Nucleus accumbens (tissue), 56 donors: ENCODE measurements at regions not wholly inside any gene's neighbourhood (a gene's known extent, or its start where the extent isn't known, plus 50 kb on each side); places are given as distances from the start of the nearest gene placed in this dataset.

Experiments
- DNase-seq, 56 donors: peaks; one replicate each; lab custom pipeline; 2025; lab: John Stamatoyannopoulos, UW

DNA sequence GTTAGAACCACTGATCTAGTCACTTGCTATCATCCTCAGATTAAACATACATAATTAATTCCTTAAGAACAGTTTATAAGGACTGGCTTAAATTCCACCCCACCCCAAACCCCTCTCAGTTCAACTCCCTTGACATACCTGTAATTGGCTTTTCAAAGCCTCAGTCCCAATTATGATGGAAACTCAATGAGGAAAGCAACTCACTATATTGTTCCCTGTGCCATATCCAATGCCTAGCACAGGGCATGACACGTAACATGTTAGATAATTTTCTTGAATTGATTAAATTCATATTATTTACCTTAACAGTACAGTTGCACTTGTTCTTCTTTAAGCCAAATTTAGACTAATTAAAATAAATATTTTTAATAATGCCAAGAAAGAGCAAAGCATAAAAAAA lies 465.1 kb upstream of the CHAC2 start:
- no peak for DNase-seq

DNA sequence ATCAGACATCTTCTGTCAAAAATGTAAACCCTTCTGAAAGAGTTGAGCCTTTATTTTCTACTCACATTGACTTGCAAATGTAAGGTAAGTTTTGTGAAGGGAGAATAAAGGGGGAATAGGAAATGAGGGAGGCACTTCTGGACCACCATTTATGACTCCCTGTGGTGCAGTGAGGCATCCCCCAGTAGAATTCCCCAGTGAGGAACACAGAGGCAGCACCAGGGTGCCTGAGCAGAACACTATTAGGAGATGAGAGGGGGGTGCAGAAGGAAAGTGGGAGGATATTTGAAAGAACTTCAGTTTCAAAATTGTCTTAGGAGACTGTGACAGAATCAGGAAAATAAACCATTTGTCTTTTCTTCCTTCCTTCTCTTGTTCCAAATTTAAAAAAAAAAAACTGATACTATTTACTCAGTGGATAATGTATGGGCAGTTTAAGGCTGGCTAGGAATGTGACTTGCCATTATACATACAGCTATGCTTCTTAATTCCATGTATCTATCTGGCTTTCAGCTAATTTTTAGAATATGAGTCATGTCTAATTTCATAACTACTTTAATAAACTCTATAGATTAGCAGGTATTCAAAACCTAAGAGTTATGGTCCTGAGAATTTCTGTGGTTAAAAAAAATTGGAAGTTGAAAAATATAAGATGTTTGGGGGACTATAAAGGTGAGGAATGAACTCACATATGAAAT lies 478.1 kb upstream of the CHAC2 start:
- DNase-seq, result peak in 1 of 56 donors; percentile 1

DNA sequence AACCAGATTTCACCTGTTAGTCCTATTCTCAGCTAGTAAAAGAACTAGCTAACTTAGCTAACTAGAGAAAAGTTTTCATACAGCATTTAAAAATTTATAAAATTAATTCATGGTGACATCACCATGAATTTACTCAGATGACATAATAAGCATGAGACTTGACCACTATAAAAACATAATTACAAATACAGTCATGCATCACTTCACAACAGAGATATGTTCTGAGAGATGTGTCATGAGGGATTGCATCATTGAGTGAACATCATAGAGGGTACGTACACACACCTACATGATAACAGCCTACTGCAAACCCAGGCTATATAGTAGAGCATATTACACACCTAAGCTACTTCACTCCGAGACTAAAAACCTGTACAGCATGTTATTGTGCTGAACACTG lies 481.3 kb upstream of the CHAC2 start:
- DNase-seq, result no peak

DNA sequence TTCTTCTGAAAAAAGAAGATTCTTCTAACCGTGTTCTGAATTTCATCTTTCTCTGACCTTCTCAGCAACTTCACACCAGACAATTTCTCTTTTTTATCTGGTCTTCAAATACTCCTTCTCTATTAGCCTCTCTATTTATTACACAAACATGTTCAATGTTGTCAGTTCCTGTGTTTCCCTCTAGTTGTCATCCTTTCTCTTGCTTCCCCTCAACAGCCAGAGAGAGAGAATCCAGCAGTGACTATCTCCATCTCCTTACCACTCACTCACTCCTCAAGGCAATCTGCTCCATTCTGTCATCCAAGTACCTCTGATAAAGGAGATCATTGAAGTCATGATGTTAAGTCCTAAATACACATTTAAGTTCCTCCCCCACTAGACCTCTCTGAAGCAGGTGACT lies 491.9 kb upstream of the CHAC2 start:
- no peak for DNase-seq

DNA sequence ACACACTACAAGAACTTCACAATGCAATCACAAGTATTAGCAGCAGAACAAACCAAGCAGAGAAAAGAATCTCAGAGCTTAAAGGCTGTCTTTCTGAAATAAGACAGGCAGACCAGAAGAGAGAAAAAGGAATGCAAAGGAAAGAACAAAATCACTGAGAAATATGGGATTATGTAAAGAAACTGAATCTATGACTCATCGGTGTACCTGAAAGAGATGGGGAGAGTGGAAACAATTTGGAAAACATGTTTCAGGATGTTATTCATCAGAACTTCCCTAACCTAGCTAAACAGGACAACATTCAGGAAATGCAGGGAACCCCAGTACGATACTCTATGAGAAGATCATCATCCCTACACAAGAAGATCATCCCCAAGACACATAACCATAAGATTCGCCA lies 499.0 kb upstream of the CHAC2 start:
- no peak for DNase-seq

DNA sequence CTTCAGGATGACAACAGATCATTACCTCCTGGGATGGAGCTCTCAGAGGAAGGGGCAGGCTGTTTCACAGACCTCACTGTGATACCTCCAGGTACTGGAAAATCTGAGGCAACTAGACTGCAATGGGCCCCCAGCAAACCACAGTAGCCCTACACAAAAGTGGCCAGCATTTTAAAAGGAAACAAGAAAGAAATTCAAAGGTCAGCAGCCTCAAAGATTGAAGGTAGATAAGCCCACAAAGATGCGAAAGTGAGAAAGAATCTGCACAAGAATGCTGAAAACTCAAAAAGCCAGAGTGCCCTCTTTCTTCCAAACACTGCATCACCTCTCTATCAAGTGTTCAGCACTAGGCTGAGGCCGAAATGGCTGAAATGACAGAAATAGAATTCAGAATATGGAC lies 499.5 kb upstream of the CHAC2 start:
- no peak for DNase-seq

DNA sequence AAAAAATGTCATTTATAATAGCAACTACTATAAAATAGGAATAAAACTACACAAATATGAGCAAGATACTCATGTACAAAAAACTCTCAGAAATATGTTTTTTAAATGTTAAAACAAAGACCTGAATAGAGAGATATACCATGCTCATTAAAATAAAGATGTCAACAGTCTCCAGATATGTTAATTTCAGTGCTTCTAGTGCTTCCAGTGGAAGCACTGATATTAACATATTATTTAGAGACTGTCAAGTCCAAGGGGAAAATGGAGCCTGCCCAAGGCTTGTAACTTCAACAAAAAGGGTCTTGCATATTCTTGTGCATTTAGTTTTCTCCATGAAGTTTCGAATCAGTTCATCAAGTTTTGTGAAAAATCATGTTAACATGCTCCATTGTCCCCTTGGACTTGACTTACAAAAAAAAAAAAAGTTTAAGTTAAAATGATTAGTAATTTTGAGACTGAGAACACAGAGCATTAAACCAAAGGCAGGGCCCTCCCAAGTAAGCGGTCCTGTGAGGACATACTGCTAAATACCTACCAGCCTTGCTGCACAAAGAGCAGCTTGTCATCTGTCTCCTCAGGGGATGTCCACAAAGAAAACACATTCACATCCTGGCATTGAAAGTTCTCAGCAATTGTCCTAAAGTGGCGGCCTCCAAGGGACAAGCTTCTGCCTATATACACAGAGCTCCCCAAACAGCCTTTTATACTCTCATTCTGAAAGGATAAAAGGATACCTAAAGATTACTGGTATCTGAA lies 501.9 kb upstream of the CHAC2 start:
- no peak for DNase-seq

DNA sequence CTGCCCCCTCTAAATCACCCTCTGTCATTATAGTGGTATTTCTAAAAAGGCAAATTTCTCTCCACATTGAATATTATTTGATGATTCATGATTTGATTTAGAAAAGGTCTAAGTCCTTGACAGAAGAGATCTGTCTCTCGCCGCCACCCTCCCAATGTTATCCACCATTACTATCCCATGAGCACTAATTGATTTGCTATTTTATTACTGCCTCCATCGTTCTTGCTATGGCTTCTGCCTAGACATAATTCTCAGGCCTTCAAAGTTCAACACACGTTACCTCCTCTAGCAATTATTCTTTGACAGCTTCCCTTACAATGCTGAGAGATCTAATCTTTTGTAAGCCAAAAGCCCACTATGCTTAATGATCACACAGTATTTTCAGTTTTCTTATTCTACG lies 507.0 kb upstream of the CHAC2 start:
- no peak for DNase-seq

DNA sequence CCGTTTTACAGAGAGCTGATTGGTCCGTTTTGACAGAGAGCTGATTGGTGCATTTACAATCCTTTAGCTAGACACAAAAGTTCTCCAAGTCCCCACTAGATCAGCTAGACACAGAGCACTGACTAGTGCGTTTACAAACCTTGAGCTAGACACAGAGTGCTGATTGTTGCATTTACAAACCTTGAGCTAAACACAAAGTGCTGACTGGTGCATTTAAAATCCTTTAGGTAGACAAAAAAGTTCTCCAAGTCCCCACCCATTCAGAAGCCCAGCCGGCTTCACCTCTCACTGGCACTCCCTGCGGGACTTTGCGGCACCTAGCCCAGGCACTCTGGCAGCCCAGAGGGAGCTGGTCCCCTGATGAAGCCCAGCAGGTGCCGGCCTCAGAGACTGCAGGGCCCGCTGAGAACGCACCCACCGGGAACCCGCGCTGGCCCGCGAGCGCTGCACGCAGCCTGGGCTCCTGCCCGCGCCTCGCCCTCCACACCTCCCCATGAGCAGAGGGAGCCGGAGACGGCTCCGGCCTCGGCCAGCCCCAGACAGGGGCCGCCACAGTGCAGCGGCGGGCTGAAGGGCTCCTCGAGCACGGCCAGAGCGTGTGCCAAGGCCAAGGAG lies 508.1 kb upstream of the CHAC2 start:
- no peak for DNase-seq

DNA sequence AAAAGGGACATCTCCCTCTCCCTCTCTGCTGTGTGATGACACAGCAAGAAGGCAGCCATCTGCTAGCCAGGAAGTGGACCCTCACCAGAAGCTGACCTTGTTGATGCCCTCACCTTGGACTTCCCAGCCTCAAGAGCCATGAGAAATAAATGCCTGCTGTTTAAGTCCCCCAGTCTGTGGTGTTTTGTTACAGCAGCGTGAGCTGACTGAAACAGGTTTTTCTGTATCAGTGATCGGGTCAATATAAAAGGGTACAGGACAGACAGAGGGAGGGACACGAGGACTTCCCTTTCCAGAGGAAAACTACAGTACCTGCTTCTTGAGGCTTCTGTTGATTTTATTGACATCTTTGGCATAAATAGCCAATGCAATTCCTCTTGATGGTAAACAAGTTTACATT lies 510.3 kb upstream of the CHAC2 start:
- DNase-seq, result no peak

DNA sequence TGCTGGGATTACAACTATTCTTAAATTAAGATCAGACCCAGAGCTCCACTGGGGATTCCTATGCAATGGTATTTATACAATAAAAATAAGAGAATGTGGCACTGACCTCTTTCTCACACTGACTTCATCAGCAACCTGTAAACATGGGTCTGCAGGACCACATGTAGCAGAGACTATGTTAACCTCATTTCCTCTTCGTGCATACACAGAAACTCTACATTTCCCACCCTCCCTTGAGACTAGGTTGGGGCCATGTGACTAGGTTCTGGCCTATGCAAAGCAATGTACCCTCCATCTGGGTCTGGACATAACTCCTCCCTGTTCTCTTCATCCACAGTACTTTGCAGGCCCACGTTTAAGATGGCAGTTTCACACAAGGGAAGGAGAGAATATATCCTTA lies 514.4 kb upstream of the CHAC2 start:
- no peak for DNase-seq

DNA sequence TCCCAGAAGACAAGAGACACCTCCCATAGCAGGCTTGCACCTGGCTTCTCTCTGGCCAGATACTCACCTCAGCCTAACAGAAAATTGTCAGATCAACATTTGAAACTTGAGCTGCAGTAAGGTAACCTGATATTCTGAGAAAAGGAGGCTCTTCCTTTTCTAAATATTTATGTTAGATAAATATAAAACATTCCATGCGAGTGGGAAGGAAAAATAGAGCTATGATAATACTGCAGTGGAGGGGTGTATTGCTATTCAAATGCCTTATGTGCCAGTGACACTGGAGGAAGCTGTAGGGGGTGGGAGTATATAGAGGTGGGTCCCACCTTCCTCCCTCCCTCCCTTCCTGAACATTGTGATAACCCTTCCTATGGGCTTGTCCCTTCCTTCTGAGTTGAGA lies 515.5 kb upstream of the CHAC2 start:
- DNase-seq, result no peak

DNA sequence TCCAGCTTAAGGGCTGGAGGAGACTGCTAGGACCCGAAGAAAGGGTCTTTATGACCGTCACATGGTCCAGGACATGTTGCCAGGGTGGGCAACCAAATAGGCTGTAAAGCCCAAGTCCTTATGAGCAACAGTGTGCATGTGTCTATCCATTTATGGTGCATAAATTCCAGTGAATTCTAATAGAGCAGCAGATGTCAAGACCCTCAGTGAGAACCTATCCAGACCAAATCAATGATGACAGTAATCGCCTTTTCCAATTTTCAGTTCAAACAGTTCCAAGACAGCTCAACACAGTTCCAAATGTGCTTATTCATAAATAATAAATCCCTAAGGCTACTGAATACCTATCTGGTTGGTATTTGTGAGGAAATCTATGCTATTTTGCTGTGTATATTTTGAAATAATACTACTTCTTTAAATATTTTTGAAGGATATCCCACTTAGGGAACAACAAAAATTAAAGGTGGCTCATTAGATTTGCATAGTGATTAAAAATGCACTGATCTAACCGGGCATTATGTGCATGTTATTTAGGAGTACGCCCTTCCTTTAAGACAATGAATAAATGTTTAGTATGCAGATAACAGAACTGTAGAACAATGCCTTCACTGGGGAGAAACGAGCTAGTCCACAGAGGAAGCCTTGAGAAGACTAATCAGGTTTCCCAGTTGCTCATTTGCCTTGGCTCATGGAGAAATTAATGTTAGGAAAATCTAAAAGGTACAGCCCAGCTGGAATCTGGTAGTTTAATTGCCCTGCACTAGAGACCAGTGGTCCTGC lies 519.5 kb upstream of the CHAC2 start:
- DNase-seq, result no peak

DNA sequence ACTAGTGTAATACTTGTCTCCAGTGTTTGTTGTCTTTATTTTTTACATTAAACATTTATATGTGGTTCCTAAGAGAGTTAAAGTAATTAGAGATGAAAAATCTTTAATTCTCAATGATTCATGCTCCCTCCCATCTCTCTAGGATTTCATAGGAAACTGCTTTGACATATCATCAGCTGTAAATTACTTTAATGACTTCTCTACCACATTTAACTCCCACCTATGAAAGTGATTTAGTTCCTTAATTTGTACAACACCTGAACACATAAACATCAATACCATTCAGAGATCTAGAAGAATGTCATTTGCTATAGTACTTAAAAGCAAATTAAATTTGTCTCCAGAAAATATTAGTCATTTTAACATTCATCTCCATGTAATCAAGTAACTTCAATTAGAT lies 524.2 kb upstream of the CHAC2 start:
- DNase-seq, result no peak

DNA sequence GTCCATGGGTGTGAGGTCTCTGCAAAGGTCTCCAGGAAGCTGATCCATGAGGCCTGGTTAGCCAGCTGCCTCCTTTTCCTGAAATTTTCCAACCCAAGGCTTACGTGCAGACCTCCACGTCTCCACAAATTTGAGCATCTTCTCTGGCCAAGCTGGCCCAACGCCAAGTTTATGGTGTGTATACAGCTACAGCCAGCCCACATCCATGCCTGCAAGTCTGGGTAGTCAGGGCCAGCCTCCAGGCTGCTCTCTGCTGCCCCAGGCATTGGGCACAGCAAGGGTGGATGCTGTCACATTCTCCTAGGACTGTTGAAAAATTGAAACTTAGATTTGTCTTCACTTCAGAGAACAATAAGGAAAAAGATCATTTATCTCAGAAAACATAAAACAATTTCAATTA lies 525.5 kb upstream of the CHAC2 start:
- DNase-seq, result no peak

DNA sequence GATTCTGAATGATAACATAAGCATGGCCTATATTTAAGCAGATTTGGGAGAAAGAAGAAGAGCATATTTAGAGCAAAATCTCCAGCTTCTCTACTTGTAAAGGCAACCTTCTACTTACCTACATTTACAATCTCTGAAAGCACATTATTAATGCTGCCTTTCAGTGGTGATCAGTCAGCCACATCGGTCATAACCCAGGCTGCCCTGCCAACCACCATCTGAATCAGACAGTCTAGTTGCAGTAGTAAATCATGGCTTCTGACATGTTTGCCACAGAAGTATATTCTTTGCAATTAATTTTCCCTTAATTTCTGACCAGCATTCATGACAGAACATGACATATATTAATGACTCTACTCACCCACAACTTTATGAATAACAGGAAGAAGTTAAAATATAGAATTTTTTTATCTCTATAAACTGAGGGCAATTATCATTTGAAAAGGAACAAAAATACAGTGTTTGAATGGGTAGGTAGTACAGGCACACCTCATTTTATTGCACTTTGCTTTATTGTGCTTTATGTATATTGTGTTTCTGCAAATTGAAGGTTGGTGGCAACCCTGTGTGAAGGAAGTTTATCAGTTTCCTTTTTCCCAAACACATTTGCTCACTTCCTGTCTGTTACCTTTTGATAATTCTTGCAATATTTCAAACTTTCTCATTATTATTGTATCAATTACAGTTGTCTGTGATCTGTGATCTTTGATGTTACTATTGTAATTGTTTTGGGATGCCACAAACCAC lies 531.6 kb upstream of the CHAC2 start:
- no peak for DNase-seq

DNA sequence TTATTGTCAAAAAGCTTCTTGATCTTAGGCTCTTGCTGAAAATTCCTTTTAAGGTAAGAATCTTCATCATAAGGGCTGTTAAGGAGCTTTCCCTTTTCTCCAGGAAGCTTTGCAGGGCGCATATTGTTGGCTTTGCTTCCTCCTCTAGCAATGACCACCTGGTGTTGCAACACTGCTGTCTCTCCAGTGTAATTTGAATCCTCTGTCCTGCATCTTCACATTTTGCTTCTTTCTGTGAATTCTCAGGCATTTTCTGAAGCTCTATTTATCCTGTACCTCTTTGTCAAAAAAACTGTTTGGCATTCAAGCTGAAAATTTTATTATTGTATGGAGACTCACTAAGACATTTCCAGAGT lies 533.1 kb upstream of the CHAC2 start:
- no peak for DNase-seq

DNA sequence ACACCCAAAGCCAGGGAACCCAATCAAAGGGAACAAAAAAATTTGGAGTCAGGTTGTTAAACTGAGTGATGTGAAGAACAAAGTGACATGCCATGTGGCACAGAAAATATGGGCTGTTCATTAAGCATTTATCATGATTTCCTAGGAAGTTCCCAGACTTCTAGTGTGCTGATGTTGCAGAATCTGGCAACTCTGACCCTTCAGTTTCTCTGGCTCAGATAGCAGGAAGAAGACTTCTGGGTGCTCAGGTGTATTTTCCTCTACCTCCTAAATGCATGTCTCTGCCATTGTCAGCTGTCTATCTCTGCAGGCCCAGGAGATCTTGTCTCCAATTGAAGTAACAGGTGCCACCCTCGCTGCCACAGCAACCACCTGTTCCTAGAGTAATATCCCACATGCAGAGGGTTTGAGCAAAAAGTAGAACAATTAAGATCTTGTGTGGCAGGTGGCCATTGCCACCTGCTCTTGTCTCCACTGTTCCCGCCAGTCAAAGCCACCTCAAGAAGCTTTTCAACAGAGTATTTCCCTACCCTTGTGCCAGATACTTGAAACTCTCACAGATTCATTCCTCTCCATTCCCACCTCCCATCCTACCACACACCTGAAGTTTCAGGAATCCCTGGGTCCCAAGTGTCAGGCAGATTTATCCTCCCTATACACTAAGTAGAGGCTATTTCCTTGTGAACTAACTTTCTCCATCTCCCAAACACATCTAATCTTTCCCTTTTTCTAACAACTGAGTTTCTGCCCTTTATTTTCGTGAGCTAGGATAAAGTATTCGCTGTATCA lies 533.7 kb upstream of the CHAC2 start:
- no peak for DNase-seq

DNA sequence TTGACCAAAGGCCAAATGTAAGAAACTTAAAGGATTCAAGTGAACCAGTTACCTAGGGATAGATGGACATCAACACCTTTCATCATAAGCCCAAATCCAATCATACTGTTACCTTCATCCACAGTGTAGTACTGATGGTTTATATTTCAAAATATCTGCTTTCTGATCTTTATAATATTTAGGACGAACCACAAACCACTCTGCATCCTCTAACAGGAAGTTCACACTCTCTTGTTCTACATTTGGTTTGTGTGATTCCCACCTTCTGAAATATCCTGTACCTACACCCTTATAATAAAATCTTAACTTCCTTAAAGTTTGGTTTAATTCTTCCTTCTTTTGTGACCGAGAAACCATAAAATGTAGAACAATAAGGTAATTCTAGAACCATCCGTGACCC lies 535.7 kb upstream of the CHAC2 start:
- no peak for DNase-seq

DNA sequence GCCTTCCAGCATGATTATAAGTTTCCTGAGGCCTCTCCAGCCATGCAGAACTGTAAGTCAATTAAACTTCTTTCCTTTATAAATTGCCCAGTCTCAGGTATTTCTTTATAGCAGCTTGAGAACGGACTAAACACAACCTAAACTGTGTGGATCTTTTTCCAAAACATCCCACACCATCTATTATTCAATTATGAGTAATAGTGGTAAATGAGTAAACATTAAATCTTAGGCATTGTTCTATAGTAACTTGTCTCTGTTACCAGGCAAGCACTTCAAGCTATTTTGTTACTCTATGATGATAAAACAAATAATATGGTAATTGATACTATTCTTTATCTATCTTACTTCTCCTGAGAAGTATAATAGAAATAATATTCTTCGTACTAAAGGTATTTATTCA lies 536.9 kb upstream of the CHAC2 start:
- no peak for DNase-seq
